ENCODE measurements at regions not wholly inside any gene's neighbourhood (a gene's known extent, or its start where the extent isn't known, plus 50 kb on each side); places are given as distances from the start of the nearest gene placed in this dataset.
"Not testable (repeated sequence)": the region's sequence is repeated elsewhere in the genome, so short reads cannot be mapped to it uniquely, and the experiment has no call there.

DNA sequence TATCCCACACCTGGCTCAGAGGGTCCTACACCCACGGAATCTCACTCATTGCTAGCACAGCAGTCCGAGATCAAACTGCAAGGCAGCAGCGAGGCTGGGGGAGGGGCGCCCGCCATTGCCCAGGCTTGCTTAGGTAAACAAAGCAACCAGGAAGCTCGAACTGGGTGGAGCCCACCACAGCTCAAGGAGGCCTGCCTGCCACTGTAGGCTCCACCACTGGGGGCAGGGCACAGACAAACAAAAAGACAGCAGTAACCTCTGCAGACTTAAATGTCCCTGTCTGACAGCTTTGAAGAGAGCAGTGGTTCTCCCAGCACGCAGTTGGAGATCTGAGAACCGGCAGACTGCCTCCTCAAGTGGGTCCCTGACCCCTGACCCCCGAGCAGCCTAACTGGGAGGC, 850.7 kb downstream of the EPHA3 start:
- H3K27me3 Mint-ChIP-seq (ENCODE audit: low read depth), result not testable (repeated sequence)

DNA sequence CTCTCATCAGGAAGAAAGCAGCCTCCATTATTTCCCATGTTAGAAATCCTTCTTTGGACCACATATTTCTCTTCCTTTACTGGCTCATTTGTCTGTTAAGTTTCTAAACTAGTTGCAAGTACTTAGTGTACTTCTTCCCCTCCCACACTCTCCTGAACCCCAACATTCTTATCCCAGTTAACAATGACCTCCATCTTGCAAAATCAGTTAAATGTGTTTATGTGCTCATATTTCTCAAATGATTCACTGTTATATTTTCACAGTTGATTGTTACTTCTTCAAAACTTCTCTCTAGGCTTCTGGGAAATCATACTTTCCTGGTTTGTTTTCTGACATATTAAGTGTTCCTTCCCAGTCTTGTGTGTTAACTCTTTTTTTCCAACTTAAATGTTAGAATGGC, 856.9 kb downstream of the EPHA3 start:
- no peak for DNase-seq
- CTCF ChIA-PET, result no interaction called here
- H3K36me3 Mint-ChIP-seq (ENCODE audit: low read depth), result no peaks in the 10 kb centered on the region
- H3K4me3 Mint-ChIP-seq, result no peak overlapping the region
- H3K27ac Mint-ChIP-seq, result no peak overlapping the region
- H3K4me1 Mint-ChIP-seq (ENCODE audit: low read depth), result no peaks in the 10 kb centered on the region
- H3K27me3 Mint-ChIP-seq (ENCODE audit: low read depth), result no peaks in the 10 kb centered on the region
- intact Hi-C loops (cut with micrococcal nuclease), result no loop called here
- H3K9me3 Mint-ChIP-seq, result peaks cover 8% of the 10 kb centered on the region

More for the DNA sequence above, 850.7 kb downstream of the EPHA3 start:
- H3K4me1 Mint-ChIP-seq (ENCODE audit: low read depth); DNase-seq; CTCF ChIA-PET; H3K36me3 Mint-ChIP-seq (ENCODE audit: low read depth); intact Hi-C loops (cut with micrococcal nuclease); H3K4me3 Mint-ChIP-seq; H3K9me3 Mint-ChIP-seq; H3K27ac Mint-ChIP-seq: not testable (repeated sequence)

DNA sequence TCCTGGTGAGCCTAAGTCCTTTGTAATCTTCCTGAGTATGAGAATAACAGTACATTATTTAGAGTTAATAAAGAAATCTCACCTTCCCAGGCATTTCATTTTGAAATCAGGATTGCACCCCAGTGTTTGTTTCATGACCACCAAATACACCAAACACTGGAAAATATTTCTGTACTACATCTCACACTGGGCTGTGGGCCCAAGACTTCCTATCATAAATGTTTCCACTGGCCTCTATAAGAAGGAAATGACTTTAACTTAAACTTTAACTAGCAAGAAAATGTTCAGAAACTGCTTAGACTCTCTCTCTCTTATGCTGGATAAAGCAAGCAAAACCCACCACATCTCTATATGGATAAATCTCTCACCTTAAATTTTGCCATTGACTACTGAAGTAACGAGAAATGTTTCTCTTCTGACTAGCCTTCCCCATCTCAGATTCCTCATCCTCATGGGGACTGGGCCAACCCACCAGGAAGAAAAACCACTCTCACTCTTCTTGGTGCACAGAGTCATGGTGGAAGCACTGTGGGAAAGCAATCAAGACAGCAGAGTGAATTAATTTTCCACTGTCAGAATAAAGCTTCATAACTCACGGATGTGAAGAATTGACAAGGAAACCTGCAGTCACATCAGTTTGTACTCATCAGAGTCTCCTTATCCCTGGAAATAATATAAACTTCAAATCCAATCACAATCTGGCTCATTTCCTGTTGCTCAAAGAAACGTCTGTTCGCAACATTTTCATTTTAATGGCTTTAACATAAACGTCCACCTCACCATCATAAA, 859.6 kb downstream of the EPHA3 start:
- H3K4me3 Mint-ChIP-seq, result no peak overlapping the region
- DNase-seq, result no peak
- intact Hi-C loops (cut with micrococcal nuclease), result no loop called here
- peaks cover 10% of the 10 kb centered on the region for H3K9me3 Mint-ChIP-seq
- H3K27me3 Mint-ChIP-seq (ENCODE audit: low read depth), result no peaks in the 10 kb centered on the region
- H3K27ac Mint-ChIP-seq, result no peak overlapping the region
- no peaks in the 10 kb centered on the region for H3K36me3 Mint-ChIP-seq (ENCODE audit: low read depth)
- CTCF ChIA-PET, result no interaction called here
- no peaks in the 10 kb centered on the region for H3K4me1 Mint-ChIP-seq (ENCODE audit: low read depth)

DNA sequence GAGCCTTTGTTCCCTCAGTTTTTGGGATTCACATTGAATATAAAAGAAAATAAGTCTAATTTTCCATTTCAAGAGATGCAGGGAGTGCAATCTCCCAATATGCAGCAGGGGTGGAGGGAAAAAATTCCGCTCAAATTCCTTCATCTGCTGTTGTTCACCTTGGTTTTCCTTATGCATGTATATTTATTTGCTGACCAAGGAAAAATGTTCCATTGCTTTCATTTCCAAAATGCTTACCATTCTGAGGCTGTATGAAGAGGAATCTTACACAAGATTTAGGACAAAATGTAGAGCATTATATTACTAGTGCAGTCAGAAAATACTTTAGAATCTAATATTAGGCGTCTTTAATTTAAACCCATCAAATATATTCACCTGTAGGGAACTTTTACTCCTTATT, 863.9 kb downstream of the EPHA3 start:
- H3K4me3 Mint-ChIP-seq, result no peak overlapping the region
- no peak for DNase-seq
- H3K27me3 Mint-ChIP-seq (ENCODE audit: low read depth), result no peaks in the 10 kb centered on the region
- peaks cover 8% of the 10 kb centered on the region for H3K9me3 Mint-ChIP-seq
- intact Hi-C loops (cut with micrococcal nuclease), result no loop called here
- H3K27ac Mint-ChIP-seq, result no peak overlapping the region
- CTCF ChIA-PET, result no interaction called here
- H3K36me3 Mint-ChIP-seq (ENCODE audit: low read depth), result no peaks in the 10 kb centered on the region
- H3K4me1 Mint-ChIP-seq (ENCODE audit: low read depth), result no peaks in the 10 kb centered on the region

DNA sequence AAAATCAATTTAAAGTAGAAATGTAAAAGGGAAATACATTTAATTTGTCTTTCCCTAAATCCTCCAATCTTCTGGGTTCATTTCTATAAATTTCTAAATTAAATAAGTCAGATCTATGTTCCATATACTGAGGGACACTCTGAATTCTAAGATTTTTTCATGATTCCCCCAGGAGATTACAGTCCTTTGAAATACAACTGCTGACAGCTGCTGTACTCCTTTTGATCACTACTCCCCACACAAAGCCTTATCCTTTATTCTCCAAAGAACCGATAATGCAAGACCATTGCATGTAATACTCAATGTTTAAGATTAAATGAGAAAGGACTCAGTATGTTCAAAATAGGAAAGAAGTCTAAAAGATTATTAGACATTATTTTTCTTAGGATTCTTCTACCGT, 865.7 kb downstream of the EPHA3 start:
- Mint-ChIP-seq H3K27ac (no peak overlapping the region), H3K4me3 (no peak overlapping the region), H3K4me1 (ENCODE audit: low read depth) (no peaks in the 10 kb centered on the region), H3K9me3 (peaks cover 2% of the 10 kb centered on the region), H3K36me3 (ENCODE audit: low read depth) (no peaks in the 10 kb centered on the region), H3K27me3 (ENCODE audit: low read depth) (no peaks in the 10 kb centered on the region)
- DNase-seq, result no peak
- intact Hi-C loops (cut with micrococcal nuclease), result no loop called here
- CTCF ChIA-PET, result no interaction called here

DNA sequence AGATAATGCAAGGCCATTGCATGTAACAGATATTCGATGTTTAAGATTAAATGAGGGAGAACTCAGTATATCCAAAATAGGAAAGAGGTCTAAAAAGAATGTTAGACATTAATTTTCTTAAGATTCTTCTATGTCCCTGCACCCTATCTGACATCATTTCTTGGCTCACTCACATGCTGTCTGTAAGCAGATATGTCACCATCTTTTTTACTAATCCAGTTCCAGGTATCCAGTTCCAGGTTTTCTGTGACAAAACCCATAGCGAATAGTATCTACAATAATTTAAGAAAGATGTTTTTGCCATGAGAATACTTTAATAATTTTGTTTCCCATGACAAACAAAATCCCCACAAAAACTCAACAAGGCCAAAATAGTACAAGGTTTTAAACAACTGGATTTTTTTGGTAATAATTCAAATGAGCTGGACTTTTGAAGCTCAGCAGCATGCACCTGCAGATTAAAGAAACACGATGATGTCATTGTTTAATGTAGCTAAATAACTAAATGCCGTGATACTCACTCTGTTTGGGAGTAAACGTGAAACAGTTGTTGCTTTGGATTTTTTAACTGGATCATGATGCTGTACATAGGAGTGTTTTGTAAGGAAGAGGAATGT, 867.6 kb downstream of the EPHA3 start:
- Mint-ChIP-seq H3K4me3 (no peak overlapping the region), H3K27me3 (ENCODE audit: low read depth) (no peaks in the 10 kb centered on the region), H3K9me3 (peaks cover 3% of the 10 kb centered on the region), H3K4me1 (ENCODE audit: low read depth) (no peaks in the 10 kb centered on the region), H3K27ac (no peak overlapping the region), H3K36me3 (ENCODE audit: low read depth) (no peaks in the 10 kb centered on the region)
- CTCF ChIA-PET, result no interaction called here
- DNase-seq, result no peak
- intact Hi-C loops (cut with micrococcal nuclease), result no loop called here

DNA sequence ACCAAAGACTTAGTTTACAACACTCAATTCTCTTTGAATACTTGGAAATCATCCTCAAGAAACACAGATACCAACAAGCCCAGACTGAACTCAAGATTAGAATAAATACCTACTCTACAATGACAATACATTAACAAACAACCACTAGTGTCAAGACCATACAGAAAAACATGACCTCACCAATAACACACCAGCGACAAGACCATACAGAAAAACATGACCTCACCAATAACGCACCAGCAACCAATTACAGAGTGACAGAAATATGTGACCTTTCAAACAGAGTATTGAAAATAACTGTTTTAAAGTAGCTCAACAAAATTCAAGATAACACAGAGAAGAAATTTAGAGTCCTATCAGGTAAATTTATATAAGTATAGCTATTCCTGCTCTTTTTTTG, 876.0 kb downstream of the EPHA3 start:
- Mint-ChIP-seq H3K27me3 (ENCODE audit: low read depth) (no peaks in the 10 kb centered on the region), H3K36me3 (ENCODE audit: low read depth) (no peaks in the 10 kb centered on the region), H3K4me1 (ENCODE audit: low read depth) (no peaks in the 10 kb centered on the region), H3K4me3 (no peak overlapping the region), H3K27ac (no peak overlapping the region), H3K9me3 (peaks cover 7% of the 10 kb centered on the region)
- no peak for DNase-seq
- CTCF ChIA-PET, result no interaction called here
- intact Hi-C loops (cut with micrococcal nuclease), result no loop called here

DNA sequence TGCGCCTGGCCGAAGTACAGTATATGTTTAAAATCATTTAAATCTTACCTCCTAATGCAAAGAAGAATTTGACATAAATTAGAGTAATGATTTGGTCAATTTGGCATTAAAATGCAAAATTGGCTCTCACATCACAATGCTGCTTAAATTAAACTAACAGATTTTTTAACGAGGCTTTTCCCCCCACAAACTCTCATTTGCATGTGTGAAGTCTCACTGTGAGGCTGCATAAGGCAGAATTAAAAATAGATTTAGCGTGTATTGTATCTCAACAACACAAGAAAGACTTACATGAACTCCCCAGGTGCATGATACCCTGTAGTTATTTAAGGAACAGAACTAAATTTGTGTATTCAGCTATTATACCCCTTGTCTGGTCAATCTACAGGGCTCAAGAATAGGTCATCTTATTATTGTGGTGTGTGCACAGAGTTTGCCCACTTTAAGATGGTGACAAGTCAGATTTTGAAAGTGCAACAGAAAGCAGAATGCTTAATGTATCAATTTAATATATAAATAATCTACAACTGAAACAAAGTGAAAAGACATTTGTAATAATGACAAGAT, 897.9 kb downstream of the EPHA3 start:
- Mint-ChIP-seq H3K36me3 (ENCODE audit: low read depth) (no peaks in the 10 kb centered on the region), H3K4me1 (ENCODE audit: low read depth) (no peaks in the 10 kb centered on the region), H3K27ac (no peak overlapping the region), H3K9me3 (peaks cover 8% of the 10 kb centered on the region), H3K27me3 (ENCODE audit: low read depth) (no peaks in the 10 kb centered on the region), H3K4me3 (no peak overlapping the region)
- DNase-seq, result no peak
- intact Hi-C loops (cut with micrococcal nuclease), result no loop called here
- CTCF ChIA-PET, result interaction anchor here (1.0 kb wide), 1 partner anchor 11 kb away, joined by 3 read pairs; no protein-coding TSS in a partner anchor

DNA sequence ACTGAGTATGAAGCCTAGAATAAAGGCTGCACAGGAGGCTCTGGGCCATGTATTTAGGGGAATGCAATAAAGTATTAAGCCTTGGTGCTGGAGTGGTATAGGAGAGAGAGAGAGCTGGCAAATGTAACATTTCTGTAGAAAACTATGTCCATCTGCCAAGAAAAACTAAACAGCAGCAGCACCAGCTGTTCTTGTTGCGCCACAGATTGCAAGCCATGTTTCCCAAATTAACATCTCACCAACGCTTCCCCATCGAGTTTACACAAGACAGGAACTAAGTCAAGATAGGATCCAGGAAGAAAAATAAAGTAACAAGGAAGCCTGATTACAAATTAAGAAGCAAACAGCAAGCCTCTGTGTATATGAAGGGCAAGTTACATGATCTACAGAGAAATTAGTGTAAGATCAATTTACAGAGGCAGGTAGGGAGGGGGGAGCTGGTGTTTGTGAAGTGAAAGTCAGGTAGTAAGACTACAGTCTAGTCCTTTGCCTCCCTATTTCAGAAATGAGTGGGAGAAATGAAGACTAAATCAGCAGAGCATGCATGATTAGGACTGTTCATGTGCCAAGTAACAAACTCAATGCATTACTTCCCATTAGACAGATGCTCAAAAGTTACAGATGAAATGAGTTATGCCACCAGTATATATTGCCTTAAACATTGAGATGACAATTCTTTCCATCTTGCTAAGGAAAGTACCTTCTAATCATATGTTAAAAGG, 900.5 kb downstream of the EPHA3 start:
- Mint-ChIP-seq H3K27ac (no peak overlapping the region), H3K4me3 (no peak overlapping the region), H3K36me3 (ENCODE audit: low read depth) (no peaks in the 10 kb centered on the region), H3K9me3 (peaks cover 11% of the 10 kb centered on the region), H3K27me3 (ENCODE audit: low read depth) (no peaks in the 10 kb centered on the region), H3K4me1 (ENCODE audit: low read depth) (no peaks in the 10 kb centered on the region)
- DNase-seq, result no peak
- CTCF ChIA-PET, result no interaction called here
- intact Hi-C loops (cut with micrococcal nuclease), result no loop called here

DNA sequence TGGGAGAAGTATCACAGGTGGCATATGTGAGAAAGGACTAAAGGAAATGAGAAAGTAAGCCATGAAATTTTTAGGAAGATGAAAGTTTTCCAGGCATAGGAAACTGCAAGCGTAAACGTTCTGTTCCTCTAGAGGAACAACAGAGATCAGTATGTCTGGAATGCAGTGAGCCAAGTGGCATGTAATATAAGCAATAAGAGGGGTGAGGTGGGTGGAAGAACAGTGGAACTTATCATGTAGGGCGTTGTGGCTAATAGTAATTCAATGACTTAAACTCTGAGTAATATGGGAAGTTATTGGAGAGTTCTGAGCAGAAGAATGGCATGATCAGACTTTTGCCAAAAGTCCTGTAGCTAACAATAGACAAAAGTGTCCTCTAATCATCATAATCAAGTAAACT, 902.9 kb downstream of the EPHA3 start:
- CTCF ChIA-PET, result no interaction called here
- no peaks in the 10 kb centered on the region for H3K27me3 Mint-ChIP-seq (ENCODE audit: low read depth)
- intact Hi-C loops (cut with micrococcal nuclease), result no loop called here

DNA sequence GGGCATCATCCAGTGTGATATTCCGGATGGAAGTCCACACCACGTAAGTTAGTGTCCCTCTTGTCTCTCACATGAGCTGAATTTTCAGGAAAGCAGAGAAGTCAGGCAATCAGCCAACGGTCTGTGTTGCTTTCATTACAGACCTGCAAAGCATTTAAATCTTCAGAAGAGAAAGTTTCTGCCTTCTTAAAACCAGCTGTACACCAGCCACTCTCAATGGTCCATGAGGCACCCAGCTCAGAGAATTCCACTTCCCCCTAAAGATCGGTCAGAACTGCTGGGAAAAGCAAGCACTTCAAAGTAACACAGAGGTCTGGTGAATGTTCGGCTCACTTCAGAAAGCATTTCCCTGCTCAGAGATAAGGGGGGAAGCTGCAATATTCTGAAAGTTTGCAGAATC, 903.7 kb downstream of the EPHA3 start:
- CTCF ChIA-PET, result interaction anchor here (0.6 kb wide), 1 partner anchor 897 kb away, joined by 3 read pairs; no protein-coding TSS in a partner anchor

More for the DNA sequence above, 902.9 kb downstream of the EPHA3 start:
- DNase-seq, result no peak
- Mint-ChIP-seq H3K4me3 (no peak overlapping the region), H3K36me3 (ENCODE audit: low read depth) (no peaks in the 10 kb centered on the region), H3K9me3 (peaks cover 10% of the 10 kb centered on the region), H3K27ac (no peak overlapping the region), H3K4me1 (ENCODE audit: low read depth) (no peaks in the 10 kb centered on the region)

DNA sequence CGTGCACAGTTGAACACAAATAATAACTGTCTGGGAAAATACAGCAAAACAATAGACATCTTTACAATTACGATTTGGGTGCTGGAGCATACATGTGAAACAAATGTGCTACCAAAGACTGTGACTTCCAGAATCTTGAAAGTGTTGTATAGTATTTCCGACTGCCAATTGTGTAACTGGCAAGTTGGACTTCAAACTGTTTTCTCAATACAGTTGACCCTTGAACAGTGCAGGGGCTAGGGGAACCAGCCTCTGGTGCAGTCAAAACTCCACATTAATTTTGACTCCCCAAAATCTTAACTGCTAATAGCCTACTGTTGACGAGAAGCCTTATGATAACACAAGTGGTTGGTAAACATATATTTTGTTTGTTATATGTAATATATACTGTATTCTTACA, 904.2 kb downstream of the EPHA3 start:
- H3K27ac Mint-ChIP-seq, result no peak overlapping the region
- no peak overlapping the region for H3K4me3 Mint-ChIP-seq
- H3K27me3 Mint-ChIP-seq (ENCODE audit: low read depth), result no peaks in the 10 kb centered on the region
- CTCF ChIA-PET, result no interaction called here
- no peaks in the 10 kb centered on the region for H3K4me1 Mint-ChIP-seq (ENCODE audit: low read depth)
- DNase-seq, result no peak
- no peaks in the 10 kb centered on the region for H3K36me3 Mint-ChIP-seq (ENCODE audit: low read depth)
- peaks cover 10% of the 10 kb centered on the region for H3K9me3 Mint-ChIP-seq
- intact Hi-C loops (cut with micrococcal nuclease), result no loop called here

More for the DNA sequence above, 903.7 kb downstream of the EPHA3 start:
- DNase-seq, result no peak
- Mint-ChIP-seq H3K27me3 (ENCODE audit: low read depth) (no peaks in the 10 kb centered on the region), H3K4me1 (ENCODE audit: low read depth) (no peaks in the 10 kb centered on the region), H3K36me3 (ENCODE audit: low read depth) (no peaks in the 10 kb centered on the region), H3K4me3 (no peak overlapping the region), H3K27ac (no peak overlapping the region), H3K9me3 (peaks cover 9% of the 10 kb centered on the region)
- intact Hi-C loops (cut with micrococcal nuclease), result no loop called here
